RKO (cell line): ENCODE measurements at regions not wholly inside any gene's neighbourhood (a gene's known extent, or its start where the extent isn't known, plus 50 kb on each side); places are given as distances from the start of the nearest gene placed in this dataset.
"Not testable (repeated sequence)": the region's sequence is repeated elsewhere in the genome, so short reads cannot be mapped to it uniquely, and the experiment has no call there.

ENCODE experiments used
- DNase-seq: peaks from one replicate; pipeline ENCODE4 v3.0.0-alpha.2; 2016; ENCODE audit warnings: low spot score

- DNase-seq: no peak
Measured at GRCh38 chr6:8361259-8361658, 74.1 kb downstream of the SLC35B3 start.

- DNase-seq: no peak
Measured at GRCh38 chr6:8352966-8353340, 82.4 kb downstream of the SLC35B3 start.

GRCh38 chr6:8352335-8352965 lies 82.9 kb downstream of the SLC35B3 start:
- DNase-seq: no peak

- no peak for DNase-seq
Measured at GRCh38 chr6:8343600-8343999, 91.7 kb downstream of the SLC35B3 start.

GRCh38 chr6:8342241-8342819 lies 93.0 kb downstream of the SLC35B3 start:
- DNase-seq: no peak

- DNase-seq: no peak
Measured at GRCh38 chr6:8337147-8337546, 98.2 kb downstream of the SLC35B3 start.

GRCh38 chr6:8336406-8337057 lies 98.8 kb downstream of the SLC35B3 start:
- no peak for DNase-seq

- no peak for DNase-seq
Measured at GRCh38 chr6:8335896-8336295, 99.4 kb downstream of the SLC35B3 start.

GRCh38 chr6:8335381-8335780 lies 100.0 kb downstream of the SLC35B3 start:
- DNase-seq: no peak

GRCh38 chr6:8334113-8334512 lies 101.2 kb downstream of the SLC35B3 start:
- no peak for DNase-seq

GRCh38 chr6:8329562-8329961 lies 105.8 kb downstream of the SLC35B3 start:
- no peak for DNase-seq

- DNase-seq: no peak
Measured at GRCh38 chr6:8325743-8326142, 109.6 kb downstream of the SLC35B3 start.

- no peak for DNase-seq
Measured at GRCh38 chr6:8322659-8323058, 112.7 kb downstream of the SLC35B3 start.

GRCh38 chr6:8321671-8322404 lies 113.5 kb downstream of the SLC35B3 start:
- no peak for DNase-seq

- no peak for DNase-seq
Measured at GRCh38 chr6:8315154-8315553, 120.2 kb downstream of the SLC35B3 start.

- no peak for DNase-seq
Measured at GRCh38 chr6:8301502-8301901, 133.8 kb downstream of the SLC35B3 start.

GRCh38 chr6:8299034-8299433 lies 136.3 kb downstream of the SLC35B3 start:
- DNase-seq: no peak

GRCh38 chr6:8282946-8283345 lies 152.4 kb downstream of the SLC35B3 start:
- not testable (repeated sequence) for DNase-seq

- no peak for DNase-seq
Measured at GRCh38 chr6:8282380-8282779, 153.0 kb downstream of the SLC35B3 start.

GRCh38 chr6:8279041-8279805 lies 156.1 kb downstream of the SLC35B3 start:
- no peak for DNase-seq

- no peak for DNase-seq
Measured at GRCh38 chr6:8278562-8278961, 156.8 kb downstream of the SLC35B3 start.

- no peak for DNase-seq
Measured at GRCh38 chr6:8277769-8278168, 157.6 kb downstream of the SLC35B3 start.
